ENCODE measurements at regions not wholly inside any gene's neighbourhood (a gene's known extent, or its start where the extent isn't known, plus 50 kb on each side); places are given as distances from the start of the nearest gene placed in this dataset.

GRCh38 chr19:56942756-56943155, 102.2 kb upstream of the PEG3 start:
- DNase-seq (ENCODE audit: low read depth in 2 of 2), result peak in 1 of 2 donors; percentile 1
- TF ChIP-seq CTCF (IDR thresholded peaks at IDR 0.05; ENCODE audit: low read depth, low read length), result no peak

GRCh38 chr19:56946159-56946558, 105.6 kb upstream of the PEG3 start:
- H3K4me3 ChIP-seq (replicated peaks in 1 of 2; ENCODE audit: low read depth in 2 of 2, low read length in 2 of 2), result no peak overlapping the region
- TF ChIP-seq CTCF (IDR thresholded peaks at IDR 0.05; ENCODE audit: low read depth, low read length), result no peak
- no peak for DNase-seq (ENCODE audit: low read depth in 2 of 2)

More at GRCh38 chr19:56942756-56943155, 102.2 kb upstream of the PEG3 start:
- no peak overlapping the region for H3K4me3 ChIP-seq (replicated peaks in 1 of 2; ENCODE audit: low read depth in 2 of 2, low read length in 2 of 2)

GRCh38 chr19:56947206-56947605, 106.7 kb upstream of the PEG3 start:
- no peak for TF ChIP-seq CTCF (IDR thresholded peaks at IDR 0.05; ENCODE audit: low read depth, low read length)
- no peak for DNase-seq (ENCODE audit: low read depth in 2 of 2)
- no peak overlapping the region for H3K4me3 ChIP-seq (replicated peaks in 1 of 2; ENCODE audit: low read depth in 2 of 2, low read length in 2 of 2)

GRCh38 chr19:56949626-56950025, 109.1 kb upstream of the PEG3 start:
- DNase-seq (ENCODE audit: low read depth in 2 of 2), result no peak
- no peak overlapping the region for H3K4me3 ChIP-seq (replicated peaks in 1 of 2; ENCODE audit: low read depth in 2 of 2, low read length in 2 of 2)
- no peak for TF ChIP-seq CTCF (IDR thresholded peaks at IDR 0.05; ENCODE audit: low read depth, low read length)

GRCh38 chr19:56951672-56952071, 111.1 kb upstream of the PEG3 start:
- H3K4me3 ChIP-seq (replicated peaks in 1 of 2; ENCODE audit: low read depth in 2 of 2, low read length in 2 of 2), result no peak overlapping the region
- no peak for TF ChIP-seq CTCF (IDR thresholded peaks at IDR 0.05; ENCODE audit: low read depth, low read length)
- DNase-seq (ENCODE audit: low read depth in 2 of 2), result no peak

GRCh38 chr19:56953470-56953869, 112.9 kb upstream of the PEG3 start:
- no peak for TF ChIP-seq CTCF (IDR thresholded peaks at IDR 0.05; ENCODE audit: low read depth, low read length)
- DNase-seq (ENCODE audit: low read depth in 2 of 2), result no peak
- H3K4me3 ChIP-seq (replicated peaks in 1 of 2; ENCODE audit: low read depth in 2 of 2, low read length in 2 of 2), result no peak overlapping the region

- no peak for TF ChIP-seq CTCF (IDR thresholded peaks at IDR 0.05; ENCODE audit: low read depth, low read length)
- no peak overlapping the region for H3K4me3 ChIP-seq (replicated peaks in 1 of 2; ENCODE audit: low read depth in 2 of 2, low read length in 2 of 2)
- no peak for DNase-seq (ENCODE audit: low read depth in 2 of 2)
Observed at GRCh38 chr19:56955637-56956216, 115.2 kb upstream of the PEG3 start.
